ENCODE measurements at regions not wholly inside any gene's neighbourhood (a gene's known extent, or its start where the extent isn't known, plus 50 kb on each side); places are given as distances from the start of the nearest gene placed in this dataset.

GRCh38 chr13:39279077-39279476 lies 240.8 kb downstream of the NHLRC3 start:
- intact Hi-C loops (cut with DNase I; ENCODE audit: low total_unique reads), result no loop called here
- DNase-seq (ENCODE audit: low spot score in 2 of 2), result no peak
- H3K4me1 ChIP-seq, result no peaks in the 10 kb centered on the region
- H3K9me3 ChIP-seq, result no peaks in the 10 kb centered on the region
- no peak overlapping the region for H3K27ac ChIP-seq
- no peaks in the 10 kb centered on the region for H3K27me3 ChIP-seq
- H3K4me3 ChIP-seq, result no peak overlapping the region
- TF ChIP-seq CTCF (IDR thresholded peaks at IDR 0.05), result no peak
- TF ChIP-seq POLR2AphosphoS5 (IDR thresholded peaks at IDR 0.05), result no peak
- TF ChIP-seq POLR2A (IDR thresholded peaks at IDR 0.05), result no peak
- H3K36me3 ChIP-seq, result no peaks in the 10 kb centered on the region

GRCh38 chr13:39281539-39282150 lies 243.4 kb downstream of the NHLRC3 start:
- DNase-seq (ENCODE audit: low spot score in 2 of 2), result no peak
- no peak overlapping the region for H3K27ac ChIP-seq
- H3K27me3 ChIP-seq, result no peaks in the 10 kb centered on the region
- no peaks in the 10 kb centered on the region for H3K9me3 ChIP-seq
- TF ChIP-seq POLR2A (IDR thresholded peaks at IDR 0.05) (no peak), POLR2AphosphoS5 (IDR thresholded peaks at IDR 0.05) (no peak)
- no peaks in the 10 kb centered on the region for H3K36me3 ChIP-seq
- no peak overlapping the region for H3K4me3 ChIP-seq
- intact Hi-C loops (cut with DNase I; ENCODE audit: low total_unique reads), result no loop called here
- H3K4me1 ChIP-seq, result no peaks in the 10 kb centered on the region

GRCh38 chr13:39282400-39282972 lies 244.2 kb downstream of the NHLRC3 start:
- no peak for DNase-seq (ENCODE audit: low spot score in 2 of 2)
- Histone ChIP-seq H3K4me3 (no peak overlapping the region), H3K27me3 (no peaks in the 10 kb centered on the region), H3K27ac (no peak overlapping the region), H3K9me3 (peaks cover 0 to 4% of the 10 kb centered on the region in 2 donors), H3K36me3 (no peaks in the 10 kb centered on the region), H3K4me1 (no peaks in the 10 kb centered on the region)
- TF ChIP-seq POLR2A (IDR thresholded peaks at IDR 0.05), result no peak
- no peak for TF ChIP-seq CTCF (IDR thresholded peaks at IDR 0.05)
- no peak for TF ChIP-seq POLR2AphosphoS5 (IDR thresholded peaks at IDR 0.05)
- intact Hi-C loops (cut with DNase I; ENCODE audit: low total_unique reads), result no loop called here

- no peak for DNase-seq (ENCODE audit: low spot score in 2 of 2)
- no peak for TF ChIP-seq POLR2A (IDR thresholded peaks at IDR 0.05)
- TF ChIP-seq POLR2AphosphoS5 (IDR thresholded peaks at IDR 0.05), result no peak
- no peak for TF ChIP-seq CTCF (IDR thresholded peaks at IDR 0.05)
- Histone ChIP-seq H3K36me3 (no peaks in the 10 kb centered on the region), H3K4me1 (no peaks in the 10 kb centered on the region), H3K9me3 (peaks cover 0 to 10% of the 10 kb centered on the region in 2 donors), H3K27ac (no peak overlapping the region), H3K4me3 (no peak overlapping the region), H3K27me3 (no peaks in the 10 kb centered on the region)
- intact Hi-C loops (cut with DNase I; ENCODE audit: low total_unique reads), result no loop called here
Measured at GRCh38 chr13:39283072-39283471, 244.8 kb downstream of the NHLRC3 start.

GRCh38 chr13:39284801-39285388 lies 246.6 kb downstream of the NHLRC3 start:
- TF ChIP-seq POLR2A (IDR thresholded peaks at IDR 0.05), result no peak
- TF ChIP-seq POLR2AphosphoS5 (IDR thresholded peaks at IDR 0.05), result no peak
- no peak for TF ChIP-seq CTCF (IDR thresholded peaks at IDR 0.05)
- H3K4me1 ChIP-seq, result no peaks in the 10 kb centered on the region
- H3K36me3 ChIP-seq, result no peaks in the 10 kb centered on the region
- peaks cover 0 to 15% of the 10 kb centered on the region in 2 donors for H3K9me3 ChIP-seq
- no peak for DNase-seq (ENCODE audit: low spot score in 2 of 2)
- H3K27ac ChIP-seq, result no peak overlapping the region
- no peak overlapping the region for H3K4me3 ChIP-seq
- H3K27me3 ChIP-seq, result no peaks in the 10 kb centered on the region
- intact Hi-C loops (cut with DNase I; ENCODE audit: low total_unique reads), result no loop called here

All from breast epithelium (tissue), 4 donors.